LHCN-M2 (cell line): ENCODE measurements at regions not wholly inside any gene's neighbourhood (a gene's known extent, or its start where the extent isn't known, plus 50 kb on each side); places are given as distances from the start of the nearest gene placed in this dataset.

ENCODE experiments used
- DNase-seq: peaks from one replicate; pipeline ENCODE4 v3.0.0-alpha.2; 2012; ENCODE audit warnings: low read depth

GRCh38 chr1:194355488-194356106, 1169.2 kb upstream of the B3GALT2 start:
- no peak for DNase-seq

GRCh38 chr1:194353121-194353520, 1166.7 kb upstream of the B3GALT2 start:
- DNase-seq = no peak

DNA sequence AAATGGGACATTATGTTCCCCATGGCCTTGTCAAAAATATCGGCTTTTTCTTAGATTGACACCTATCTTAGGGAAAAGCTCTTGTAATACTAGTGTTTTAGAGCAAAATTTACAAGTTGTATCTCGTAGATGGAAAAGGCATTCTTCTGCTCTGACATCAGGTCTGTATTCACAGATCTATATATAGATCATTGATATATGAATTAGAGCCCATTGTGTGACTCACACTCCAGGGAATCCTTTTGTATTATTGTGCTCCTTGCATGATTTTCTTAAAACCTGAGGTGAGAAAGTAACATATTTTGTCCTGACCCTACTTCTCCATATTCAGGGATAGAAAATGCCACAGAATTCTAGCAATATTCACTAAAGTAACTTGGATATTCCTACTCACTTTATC, 1160.8 kb upstream of the B3GALT2 start:
- no peak for DNase-seq

DNA sequence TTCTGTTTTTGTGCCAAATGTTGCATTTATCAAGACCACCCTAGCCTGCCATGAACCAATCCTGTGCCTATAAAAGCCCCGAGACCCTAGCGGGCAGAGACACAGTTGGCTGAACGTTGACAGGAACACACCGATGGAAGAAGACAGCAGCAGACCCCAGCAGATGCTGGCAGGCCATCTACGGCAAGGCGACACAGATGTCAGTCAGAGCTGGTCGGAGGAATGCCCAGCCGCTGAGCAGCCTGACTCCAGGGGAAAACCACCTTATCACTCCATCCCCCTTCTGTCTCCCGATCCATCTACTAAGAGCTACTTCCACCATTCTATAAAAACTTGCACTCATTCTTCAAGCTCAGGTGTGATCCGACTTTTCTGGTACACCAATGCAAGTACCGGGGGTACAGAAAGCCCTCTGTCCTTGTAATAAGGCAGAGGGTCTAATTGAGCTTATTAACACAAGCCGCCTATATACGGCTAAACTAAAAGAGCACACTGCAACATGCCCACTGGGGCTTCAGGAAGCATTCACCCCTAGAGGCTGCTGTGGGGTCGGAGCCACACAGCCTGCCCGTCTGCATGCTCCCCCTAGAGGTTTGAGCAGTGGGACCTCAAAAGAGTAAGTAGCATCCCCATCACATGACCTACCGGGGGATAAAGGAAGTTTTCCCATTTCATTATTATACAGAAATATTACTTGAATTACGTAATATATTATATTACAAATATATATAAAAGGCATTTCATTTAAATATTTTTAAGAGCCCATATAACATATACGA, 1156.3 kb upstream of the B3GALT2 start:
- no peak for DNase-seq

GRCh38 chr1:194341587-194341986, 1155.2 kb upstream of the B3GALT2 start:
- DNase-seq = no peak

GRCh38 chr1:194339471-194339870, 1153.1 kb upstream of the B3GALT2 start:
- DNase-seq = no peak

DNA sequence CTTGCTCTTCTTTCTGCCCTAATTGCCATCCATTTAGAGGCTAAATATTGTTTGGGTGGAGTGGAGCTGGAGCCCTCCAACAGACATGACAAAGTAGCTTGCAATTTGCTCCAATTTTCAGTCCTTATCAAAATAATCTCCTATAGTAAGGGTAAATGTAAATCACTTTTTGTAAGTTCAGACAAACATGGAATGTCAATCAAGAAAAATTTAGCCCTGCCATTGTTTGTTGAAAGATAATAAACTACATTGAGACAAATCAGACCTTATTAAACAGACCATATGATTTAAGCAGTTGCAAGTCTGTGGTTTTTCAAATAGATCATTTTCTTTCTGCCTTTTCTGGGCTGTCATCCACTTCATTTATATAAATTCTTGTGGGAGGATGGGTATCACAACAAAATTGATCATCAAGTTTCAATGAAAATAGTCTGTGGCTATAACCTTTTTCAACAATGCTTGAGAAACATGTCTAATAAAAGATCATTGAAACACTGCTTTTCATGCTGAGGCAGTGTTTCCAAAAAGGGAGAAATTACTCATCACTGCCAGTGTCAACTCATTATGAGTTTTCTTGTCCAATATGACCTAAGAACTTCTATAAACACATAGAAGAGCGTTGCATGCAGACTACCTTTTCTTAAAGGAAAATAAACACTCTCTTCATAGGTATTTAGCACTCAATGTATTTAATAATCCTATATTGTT, 1152.0 kb upstream of the B3GALT2 start:
- DNase-seq = peak; percentile 37

DNA sequence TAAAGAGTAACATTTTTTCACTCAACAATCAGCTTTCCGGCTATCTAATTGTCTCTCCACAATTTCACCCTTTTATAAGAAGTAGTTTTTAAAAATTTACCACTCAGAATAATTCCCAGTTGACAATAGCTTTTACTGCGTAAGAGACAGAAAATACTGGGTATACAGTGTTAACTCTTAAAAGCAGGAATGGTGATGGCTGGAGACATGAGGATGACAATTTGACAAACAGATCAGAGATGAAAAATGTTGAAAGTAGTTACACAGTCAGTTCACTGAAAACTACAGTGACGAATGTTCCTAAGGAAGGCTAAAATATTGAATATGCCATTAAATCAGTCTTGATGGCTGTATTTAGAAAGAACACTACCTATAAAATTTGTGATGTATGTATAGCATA, 1146.8 kb upstream of the B3GALT2 start:
- no peak for DNase-seq

DNA sequence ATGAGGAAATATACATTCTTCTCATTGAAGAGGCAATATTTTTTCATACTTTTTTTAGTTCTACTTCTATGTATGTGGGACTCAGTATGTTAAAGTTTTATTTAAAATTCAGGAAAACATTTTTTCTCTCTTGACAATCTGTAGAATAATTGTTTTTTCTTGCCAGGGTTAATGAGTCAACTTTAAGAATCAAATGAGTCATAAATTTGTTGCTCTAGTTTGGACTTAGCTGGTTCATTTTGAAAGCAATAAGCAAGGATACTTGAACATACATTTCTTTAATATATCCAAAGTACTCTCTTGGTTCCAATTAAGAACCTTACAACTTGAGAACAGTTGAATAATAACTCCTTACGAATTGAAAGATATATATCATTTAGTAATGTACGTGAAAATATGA, 1145.3 kb upstream of the B3GALT2 start:
- peak; percentile 18 for DNase-seq

- no peak for DNase-seq
Observed at GRCh38 chr1:194322751-194323150, 1136.3 kb upstream of the B3GALT2 start.

DNA sequence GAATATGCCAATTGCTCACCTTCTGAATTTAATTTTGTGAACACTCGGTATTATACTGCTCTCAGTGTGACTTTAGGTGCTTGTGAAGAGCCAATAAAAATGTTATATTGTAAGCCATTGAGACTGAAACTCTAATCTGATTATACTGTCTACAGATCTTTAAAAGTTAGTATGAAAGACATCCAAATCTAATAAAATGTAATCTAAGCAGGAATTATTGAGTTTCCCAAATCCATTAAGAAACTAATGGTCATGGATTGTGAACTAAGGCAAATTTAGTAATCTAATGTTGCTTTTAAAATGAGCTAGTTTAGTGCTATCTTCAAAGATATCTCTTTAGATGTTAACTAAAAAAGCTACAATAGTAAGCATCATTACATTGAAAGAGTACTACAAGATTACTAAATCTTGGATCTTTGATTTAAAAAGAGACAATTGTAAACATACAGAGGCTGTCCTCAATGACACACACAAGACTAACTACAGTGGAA, 1132.4 kb upstream of the B3GALT2 start:
- DNase-seq = no peak

GRCh38 chr1:194309697-194310096, 1123.3 kb upstream of the B3GALT2 start:
- no peak for DNase-seq

- DNase-seq = no peak
Observed at GRCh38 chr1:194309269-194309668, 1122.9 kb upstream of the B3GALT2 start.

DNA sequence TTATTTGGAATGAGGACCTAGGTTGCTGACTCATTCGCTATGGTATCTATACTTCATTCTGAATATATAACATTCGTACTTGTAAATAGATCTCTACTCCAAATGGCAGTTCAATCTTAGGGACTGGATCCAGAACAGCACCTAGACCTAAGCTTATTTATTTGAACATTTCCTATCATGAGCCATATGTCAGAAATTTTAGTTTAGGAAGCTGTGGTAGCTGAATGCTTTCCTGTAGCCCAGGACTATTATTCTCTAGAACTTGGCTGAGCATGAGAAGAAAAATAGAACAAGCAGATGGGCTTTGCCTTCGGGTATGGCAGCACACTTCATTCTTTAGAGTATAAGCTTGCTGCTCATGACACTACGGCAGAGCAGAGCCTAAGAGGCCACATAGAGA, 1114.4 kb upstream of the B3GALT2 start:
- no peak for DNase-seq

DNA sequence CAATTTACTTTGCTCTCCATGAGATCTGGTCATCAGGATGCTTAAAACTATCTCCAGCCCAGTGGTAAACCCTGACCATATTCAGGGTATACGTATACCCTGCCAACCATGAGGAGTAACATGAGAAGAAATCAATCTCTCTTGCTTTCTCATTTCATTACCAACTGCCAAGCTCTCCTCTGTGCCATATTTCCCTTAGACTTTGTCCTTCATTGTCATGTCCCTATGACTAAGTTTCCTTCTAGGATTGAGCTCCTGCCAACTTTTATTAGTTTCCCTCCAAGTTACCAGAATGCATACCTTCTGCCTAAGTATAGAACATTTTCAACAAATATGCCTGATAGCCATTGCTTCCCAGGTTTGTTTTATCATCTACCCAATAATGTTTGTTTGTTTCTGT, 1113.9 kb upstream of the B3GALT2 start:
- no peak for DNase-seq

- no peak for DNase-seq
Observed at GRCh38 chr1:194298007-194298598, 1111.7 kb upstream of the B3GALT2 start.

- DNase-seq = no peak
Observed at GRCh38 chr1:194297094-194297493, 1110.7 kb upstream of the B3GALT2 start.

DNA sequence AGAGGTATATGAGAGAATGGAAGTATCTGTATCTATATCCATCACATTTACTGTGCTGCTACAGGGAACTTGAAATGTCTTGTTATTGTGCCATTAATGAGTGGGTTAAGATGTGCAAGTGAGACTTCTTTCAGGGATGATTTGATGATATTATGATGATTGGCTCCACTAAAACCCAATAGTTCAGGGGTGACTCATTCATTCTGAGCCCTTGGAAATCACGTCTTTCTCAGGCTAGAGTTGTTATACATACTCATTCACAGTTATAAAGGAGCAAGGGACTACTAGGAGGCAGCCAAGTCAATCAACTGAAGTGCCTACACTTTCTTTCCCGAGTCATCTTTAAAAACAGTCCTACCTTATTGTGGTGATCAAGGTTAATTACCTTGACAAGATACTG, 1109.8 kb upstream of the B3GALT2 start:
- peak; percentile 30 for DNase-seq

DNA sequence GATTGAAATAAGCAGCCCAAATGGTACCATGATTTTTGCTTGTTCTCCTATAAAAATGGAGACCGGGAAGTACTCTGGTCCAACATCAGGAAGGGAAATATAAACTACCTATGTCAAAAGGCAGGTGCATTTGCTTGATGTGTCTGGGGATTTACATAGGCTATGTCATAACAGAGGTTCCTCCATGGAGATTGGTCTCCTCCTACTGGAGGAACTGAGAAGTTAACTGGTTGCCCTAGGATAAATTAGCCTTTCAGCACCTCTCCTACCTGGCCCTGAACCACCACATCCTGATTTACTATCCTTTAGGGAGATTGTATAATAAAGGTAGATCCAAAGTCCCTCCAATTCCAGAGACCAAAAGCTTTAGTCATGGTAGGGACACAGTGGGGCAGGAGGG, 1109.3 kb upstream of the B3GALT2 start:
- DNase-seq = peak; percentile 28

GRCh38 chr1:194293851-194294405, 1107.5 kb upstream of the B3GALT2 start:
- DNase-seq = no peak

GRCh38 chr1:194292966-194293365, 1106.6 kb upstream of the B3GALT2 start:
- no peak for DNase-seq
